ENCODE measurements at regions not wholly inside any gene's neighbourhood (a gene's known extent, or its start where the extent isn't known, plus 50 kb on each side); places are given as distances from the start of the nearest gene placed in this dataset.

GRCh38 chr1:217017165-217017564 lies 293.9 kb upstream of the ESRRG start:
- no peak overlapping the region for H3K27ac ChIP-seq (replicated peaks in 1 of 4)
- no peaks in the 10 kb centered on the region for H3K36me3 ChIP-seq
- TF ChIP-seq CTCF (IDR thresholded peaks at IDR 0.05) (no peak), EP300 (IDR thresholded peaks at IDR 0.05) (no peak), POLR2AphosphoS5 (IDR thresholded peaks at IDR 0.05) (no peak), POLR2A (IDR thresholded peaks at IDR 0.05; ENCODE audit: low read depth) (no peak)
- no peaks in the 10 kb centered on the region for H3K27me3 ChIP-seq
- H3K4me1 ChIP-seq: peaks cover 15 to 49% (median 36%) of the 10 kb centered on the region in 4 donors
- DNase-seq (ENCODE audit: extremely low spot score): no peak
- intact Hi-C loops (cut with DNase I): no loop called here
- H3K9me3 ChIP-seq: no peaks in the 10 kb centered on the region
- no peak overlapping the region for H3K4me3 ChIP-seq

- peaks cover 5 to 21% (median 16%) of the 10 kb centered on the region in 4 donors for H3K4me1 ChIP-seq
- TF ChIP-seq CTCF (IDR thresholded peaks at IDR 0.05) (no peak), EP300 (IDR thresholded peaks at IDR 0.05) (no peak), POLR2AphosphoS5 (IDR thresholded peaks at IDR 0.05) (no peak), POLR2A (IDR thresholded peaks at IDR 0.05; ENCODE audit: low read depth) (no peak)
- no peak overlapping the region for H3K4me3 ChIP-seq
- intact Hi-C loops (cut with DNase I): no loop called here
- no peaks in the 10 kb centered on the region for H3K9me3 ChIP-seq
- no peaks in the 10 kb centered on the region for H3K36me3 ChIP-seq
- DNase-seq (ENCODE audit: extremely low spot score): no peak
- H3K27ac ChIP-seq (replicated peaks in 1 of 4): no peak overlapping the region
- no peaks in the 10 kb centered on the region for H3K27me3 ChIP-seq
Observed at GRCh38 chr1:217014066-217014465, 290.8 kb upstream of the ESRRG start.

- no peak for TF ChIP-seq POLR2AphosphoS5 (IDR thresholded peaks at IDR 0.05)
- TF ChIP-seq EP300 (IDR thresholded peaks at IDR 0.05): no peak
- no peak for TF ChIP-seq CTCF (IDR thresholded peaks at IDR 0.05)
- TF ChIP-seq POLR2A (IDR thresholded peaks at IDR 0.05; ENCODE audit: low read depth): no peak
- intact Hi-C loops (cut with DNase I): no loop called here
- Histone ChIP-seq H3K27me3 (no peaks in the 10 kb centered on the region), H3K9me3 (no peaks in the 10 kb centered on the region), H3K27ac (replicated peaks in 1 of 4) (no peak overlapping the region), H3K4me3 (no peak overlapping the region), H3K4me1 (peaks cover 3 to 19% (median 8%) of the 10 kb centered on the region in 4 donors), H3K36me3 (no peaks in the 10 kb centered on the region)
- no peak for DNase-seq (ENCODE audit: extremely low spot score)
Observed at GRCh38 chr1:217012659-217013058, 289.4 kb upstream of the ESRRG start.

- TF ChIP-seq EP300 (IDR thresholded peaks at IDR 0.05): no peak
- no peak for TF ChIP-seq POLR2AphosphoS5 (IDR thresholded peaks at IDR 0.05)
- no peak for TF ChIP-seq POLR2A (IDR thresholded peaks at IDR 0.05; ENCODE audit: low read depth)
- no peak for TF ChIP-seq CTCF (IDR thresholded peaks at IDR 0.05)
- H3K4me3 ChIP-seq: no peak overlapping the region
- H3K9me3 ChIP-seq: no peaks in the 10 kb centered on the region
- WGBS: 100% methylated on average over 1 of the region's 1 CpG
- H3K36me3 ChIP-seq: no peaks in the 10 kb centered on the region
- intact Hi-C loops (cut with DNase I): no loop called here
- DNase-seq (ENCODE audit: extremely low spot score): no peak
- H3K27ac ChIP-seq (replicated peaks in 1 of 4): no peak overlapping the region
- no peaks in the 10 kb centered on the region for H3K27me3 ChIP-seq
- H3K4me1 ChIP-seq: peaks cover under 1 to 8% (median 4%) of the 10 kb centered on the region in 4 donors
Observed at GRCh38 chr1:217011097-217011496, 287.9 kb upstream of the ESRRG start.

- Histone ChIP-seq H3K36me3 (no peaks in the 10 kb centered on the region), H3K9me3 (no peaks in the 10 kb centered on the region), H3K4me3 (no peak overlapping the region), H3K27me3 (no peaks in the 10 kb centered on the region), H3K27ac (replicated peaks in 1 of 4) (no peak overlapping the region), H3K4me1 (peaks cover 0 to 5% (median 0%) of the 10 kb centered on the region in 4 donors)
- DNase-seq (ENCODE audit: extremely low spot score): no peak
- intact Hi-C loops (cut with DNase I): no loop called here
- TF ChIP-seq POLR2AphosphoS5 (IDR thresholded peaks at IDR 0.05) (no peak), EP300 (IDR thresholded peaks at IDR 0.05) (no peak), POLR2A (IDR thresholded peaks at IDR 0.05; ENCODE audit: low read depth) (no peak), CTCF (IDR thresholded peaks at IDR 0.05) (no peak)
- WGBS: 91% methylated on average over 2 of the region's 2 CpGs
Observed at GRCh38 chr1:217010253-217010652, 287.0 kb upstream of the ESRRG start.
